H1 (cell line): ENCODE measurements at regions not wholly inside any gene's neighbourhood (a gene's known extent, or its start where the extent isn't known, plus 50 kb on each side); places are given as distances from the start of the nearest gene placed in this dataset.

ENCODE experiments used
- CTCF ChIA-PET: fragments of 300-600 bp; sonication (Branson Sonifier 250); formaldehyde crosslinking; loops from one replicate; lab custom pipeline; 2021; ENCODE audit not compliant: partially characterized antibody; lab: Charles Lee
- POLR2A ChIA-PET: fragments of 300-600 bp; sonication (Branson Sonifier 250); formaldehyde crosslinking; loops from one replicate; lab custom pipeline; 2021; ENCODE audit warnings: inconsistent platforms; ENCODE audit not compliant: partially characterized antibody; lab: Charles Lee
- DNase-seq, 2 experiments: peaks; one replicate each; pipeline versions ENCODE4 v3.0.0 to v3.0.0-alpha.2; 2010 to 2022; ENCODE audit warnings: low spot score in 2 of 2, low read depth in 1 of 2, mixed read lengths in 1 of 2
- FAIRE-seq: peaks from 2 replicates; lab custom pipeline; 2011; peaks lifted over from hg19 to GRCh38; lab: Jason Lieb, UNC
- H2AFZ ChIP-seq: 2 replicates; pipeline ENCODE4 v1.8.1; 2012; ENCODE audit warnings: low read length, inconsistent platforms
- H2AK5ac ChIP-seq: 2 replicates; pipeline ENCODE4 v1.6.1; 2013; ENCODE audit warnings: low read depth, low read length
- H2BK120ac ChIP-seq: replicated peaks from 2 replicates; pipeline ENCODE3; 2013; ENCODE audit warnings: low read depth, low read length, inconsistent platforms
- H2BK12ac ChIP-seq: 2 replicates; pipeline ENCODE4 v1.6.1; 2013; ENCODE audit warnings: low read depth, low read length
- H2BK15ac ChIP-seq: 2 replicates; pipeline ENCODE4 v1.6.1; 2013; ENCODE audit warnings: low read length
- H2BK20ac ChIP-seq: 2 replicates; pipeline ENCODE4 v1.6.1; 2013; ENCODE audit warnings: low read length
- H2BK5ac ChIP-seq: 2 replicates; pipeline ENCODE4 v1.6.1; 2013; ENCODE audit warnings: low read depth, low read length
- H3K14ac ChIP-seq: 2 replicates; pipeline ENCODE4 v1.6.1; 2013; ENCODE audit warnings: inconsistent platforms; ENCODE audit not compliant: insufficient read length
- H3K18ac ChIP-seq: 2 replicates; pipeline ENCODE4 v1.6.1; 2013; ENCODE audit warnings: low read length; ENCODE audit errors: extremely low read depth
- H3K23ac ChIP-seq: 2 replicates; pipeline ENCODE4 v1.6.1; 2013; ENCODE audit warnings: inconsistent platforms; ENCODE audit not compliant: insufficient read length
- H3K23me2 ChIP-seq: 2 replicates; pipeline ENCODE4 v1.6.1; 2013; ENCODE audit warnings: low read depth, low read length
- H3K27ac ChIP-seq: 2 replicates; pipeline ENCODE4 v1.6.1; 2011; ENCODE audit warnings: low read depth, low read length, inconsistent platforms
- H3K27me3 ChIP-seq, 4 experiments: replicated peaks in 1 of 4; 1 replicate in 1 of 4; 2 replicates in 3 of 4; pipeline versions ENCODE4 v1.6.1 to v1.8.1; 2011 to 2013; ENCODE audit warnings: low read length in 3 of 4, mild to moderate bottlenecking in 3 of 4, inconsistent platforms in 2 of 4, mixed read lengths in 2 of 4, moderate library complexity in 1 of 4; ENCODE audit not compliant: control insufficient read depth in 3 of 4, insufficient read depth in 3 of 4; ENCODE audit errors: extremely low read depth in 1 of 4
- H3K36me3 ChIP-seq, 4 experiments: 2 replicates each; pipeline versions ENCODE4 v1.6.1 to v1.8.1; 2011 to 2013; ENCODE audit warnings: mild to moderate bottlenecking in 4 of 4, low read length in 3 of 4, moderate library complexity in 2 of 4, control low read depth in 1 of 4, inconsistent platforms in 1 of 4; ENCODE audit not compliant: insufficient read depth in 4 of 4, control insufficient read depth in 2 of 4
- H3K4ac ChIP-seq: replicated peaks from 2 replicates; pipeline ENCODE3; 2013; ENCODE audit warnings: low read length, low read depth, mixed read lengths, inconsistent platforms; ENCODE audit not compliant: insufficient read length
- H3K4me1 ChIP-seq, 4 experiments: replicated peaks in 1 of 4; 1 replicate in 1 of 4; 2 replicates in 3 of 4; pipeline versions ENCODE4 v1.6.1 to v1.8.1; 2011 to 2013; ENCODE audit warnings: low read length in 3 of 4, inconsistent platforms in 2 of 4, mixed read lengths in 1 of 4; ENCODE audit not compliant: insufficient read depth in 4 of 4, control insufficient read depth in 3 of 4
- H3K4me2 ChIP-seq, 2 experiments: 2 replicates each; pipeline versions ENCODE4 v1.6.1 to v1.8.1; 2011 to 2013; ENCODE audit warnings: low read depth in 2 of 2, low read length in 2 of 2, control low read depth in 1 of 2, inconsistent platforms in 1 of 2, mild to moderate bottlenecking in 1 of 2; ENCODE audit not compliant: insufficient read depth in 1 of 2
- H3K4me3 ChIP-seq, 4 experiments: fragments of 200-600, 300-600 bp in 1 of 4; sonication (generic), shearing (Covaris generic), sonication (Bioruptor Twin) in 1 of 4; 2 replicates each; pipeline versions ENCODE4 v1.5.1 to v1.8.1; 2011 to 2016; ENCODE audit warnings: low read length in 4 of 4, low read depth in 3 of 4, control low read depth in 2 of 4, inconsistent platforms in 2 of 4, mild to moderate bottlenecking in 2 of 4, mixed read lengths in 1 of 4, moderate library complexity in 1 of 4; ENCODE audit not compliant: insufficient read depth in 2 of 4; ENCODE audit errors: extremely low read depth in 1 of 4
- H3K56ac ChIP-seq: replicated peaks from 2 replicates; pipeline ENCODE3; 2013; ENCODE audit warnings: low read depth, mild to moderate bottlenecking, mixed read lengths, low read length, inconsistent platforms; ENCODE audit not compliant: insufficient read length
- H3K79me1 ChIP-seq: 2 replicates; pipeline ENCODE4 v1.6.1; 2013; ENCODE audit warnings: low read depth, low read length, control low read depth
- H3K79me2 ChIP-seq, 2 experiments: 2 replicates each; pipeline versions ENCODE4 v1.6.1 to v1.8.1; 2012 to 2013; ENCODE audit warnings: low read length in 2 of 2, mild to moderate bottlenecking in 2 of 2, inconsistent platforms in 1 of 2; ENCODE audit not compliant: insufficient read depth in 2 of 2, control insufficient read depth in 1 of 2
- H3K9ac ChIP-seq, 4 experiments: replicated peaks in 1 of 4; 1 replicate in 1 of 4; 2 replicates in 3 of 4; pipeline versions ENCODE4 v1.6.1 to v1.8.1; 2011 to 2013; ENCODE audit warnings: low read depth in 3 of 4, low read length in 3 of 4, control low read depth in 2 of 4, mild to moderate bottlenecking in 2 of 4, moderate library complexity in 2 of 4, inconsistent platforms in 1 of 4; ENCODE audit errors: extremely low read depth in 1 of 4
- H3K9me3 ChIP-seq, 2 experiments: 2 replicates each; pipeline versions ENCODE4 v1.6.1 to v1.8.1; 2012 to 2013; ENCODE audit warnings: mild to moderate bottlenecking in 2 of 2, moderate library complexity in 2 of 2, control low read depth in 1 of 2, inconsistent platforms in 1 of 2, low read depth in 1 of 2, low read length in 1 of 2, mixed read lengths in 1 of 2; ENCODE audit not compliant: insufficient read depth in 2 of 2
- H4K20me1 ChIP-seq, 2 experiments: replicated peaks in 1 of 2; 2 replicates each; pipeline versions ENCODE3 to v1.8.1; 2011 to 2013; ENCODE audit warnings: inconsistent platforms in 2 of 2, low read length in 2 of 2, mild to moderate bottlenecking in 1 of 2; ENCODE audit not compliant: insufficient read depth in 2 of 2, control insufficient read depth in 1 of 2
- H4K5ac ChIP-seq: 2 replicates; pipeline ENCODE4 v1.6.1; 2013; ENCODE audit warnings: low read length, low read depth, mixed read lengths, inconsistent platforms; ENCODE audit not compliant: insufficient read length
- H4K8ac ChIP-seq: 2 replicates; pipeline ENCODE4 v1.8.0; 2013; ENCODE audit warnings: mild to moderate bottlenecking, moderate library complexity, low read length, inconsistent platforms; ENCODE audit not compliant: insufficient read depth; ENCODE audit errors: extremely low read depth
- H4K91ac ChIP-seq: replicated peaks from 2 replicates; pipeline ENCODE3; 2013; ENCODE audit warnings: low read length, mixed read lengths, inconsistent platforms; ENCODE audit not compliant: insufficient read length
- BACH1 ChIP-seq: IDR thresholded peaks from 2 replicates; pipeline ENCODE4 v1.6.1; 2012; ENCODE audit warnings: low read length, improper control_type of control experiment
- BRCA1 ChIP-seq: IDR thresholded peaks from 2 replicates; pipeline ENCODE4 v1.6.1; 2012; ENCODE audit warnings: low read depth, low read length, improper control_type of control experiment
- CREB1 ChIP-seq: IDR thresholded peaks from 2 replicates; pipeline ENCODE4 v1.6.1; 2012; ENCODE audit warnings: inconsistent platforms
- EGR1 ChIP-seq: IDR thresholded peaks from 2 replicates; pipeline ENCODE4 v1.6.1; 2011; ENCODE audit warnings: low read depth, low read length, borderline replicate concordance
- EP300 ChIP-seq, 2 experiments: IDR thresholded peaks; 1 replicate in 1 of 2; 2 replicates in 1 of 2; pipeline ENCODE4 v1.6.1; 2011 to 2012; ENCODE audit warnings: low read depth in 2 of 2, low read length in 2 of 2, mild to moderate bottlenecking in 2 of 2, borderline replicate concordance in 1 of 2, inconsistent platforms in 1 of 2, moderate library complexity in 1 of 2
- HDAC6 ChIP-seq: IDR thresholded peaks from one replicate; pipeline ENCODE4 v1.7.1; 2012; ENCODE audit warnings: low read depth, mild to moderate bottlenecking, inconsistent platforms, low read length, moderate library complexity
- JUN ChIP-seq: IDR thresholded peaks from 2 replicates; pipeline ENCODE4 v1.6.1; 2011; ENCODE audit warnings: low read depth, mild to moderate bottlenecking, improper control_type of control experiment, low read length
- KDM4A ChIP-seq: IDR thresholded peaks from one replicate; pipeline ENCODE4 v1.7.1; 2012; ENCODE audit warnings: low read depth, mild to moderate bottlenecking, moderate library complexity, low read length, inconsistent platforms; ENCODE audit not compliant: severe bottlenecking
- PHF8 ChIP-seq: fragments of 200-600 bp; sonication (generic); conservative IDR thresholded peaks from 2 replicates; pipeline ENCODE4 v1.7.1; 2012; ENCODE audit warnings: low read depth, mild to moderate bottlenecking, inconsistent platforms, low read length, moderate library complexity
- RXRA ChIP-seq: IDR thresholded peaks from 2 replicates; pipeline ENCODE4 v1.6.1; 2011; ENCODE audit warnings: low read depth, mild to moderate bottlenecking, low read length, moderate library complexity; ENCODE audit not compliant: insufficient read depth
- SIX5 ChIP-seq: IDR thresholded peaks from 2 replicates; pipeline ENCODE4 v1.6.1; 2011; ENCODE audit warnings: mild to moderate bottlenecking, low read depth, low read length
- SP1 ChIP-seq: IDR thresholded peaks from 2 replicates; pipeline ENCODE4 v1.6.1; 2011; ENCODE audit warnings: low read depth, low read length
- YY1 ChIP-seq: IDR thresholded peaks from 2 replicates; pipeline ENCODE4 v1.6.1; 2011; ENCODE audit warnings: low read depth, mild to moderate bottlenecking, low read length
- ZNF274 ChIP-seq: IDR thresholded peaks from 2 replicates; pipeline ENCODE4 v1.7.0; 2012; ENCODE audit warnings: low read length, borderline replicate concordance; ENCODE audit errors: extremely low read depth
- WGBS, 2 experiments: shearing (Covaris generic) in 1 of 2; methylation state at CpG; one replicate each; pipeline versions ENCODE4 v1.1.6 to v1.1.7; 2013 to 2015; ENCODE audit warnings: low lambda C conversion rate in 2 of 2, mixed read lengths in 2 of 2, inconsistent platforms in 1 of 2, low coverage in 1 of 2, missing lambda C conversion rate in 1 of 2; ENCODE audit not compliant: insufficient replicate concordance in 2 of 2, insufficient coverage in 1 of 2, insufficient read length in 1 of 2; ENCODE audit errors: extremely low coverage in 1 of 2, missing lambda C conversion rate in 1 of 2; 5-methylcytosine and 5-hydroxymethylcytosine counted together

DNA sequence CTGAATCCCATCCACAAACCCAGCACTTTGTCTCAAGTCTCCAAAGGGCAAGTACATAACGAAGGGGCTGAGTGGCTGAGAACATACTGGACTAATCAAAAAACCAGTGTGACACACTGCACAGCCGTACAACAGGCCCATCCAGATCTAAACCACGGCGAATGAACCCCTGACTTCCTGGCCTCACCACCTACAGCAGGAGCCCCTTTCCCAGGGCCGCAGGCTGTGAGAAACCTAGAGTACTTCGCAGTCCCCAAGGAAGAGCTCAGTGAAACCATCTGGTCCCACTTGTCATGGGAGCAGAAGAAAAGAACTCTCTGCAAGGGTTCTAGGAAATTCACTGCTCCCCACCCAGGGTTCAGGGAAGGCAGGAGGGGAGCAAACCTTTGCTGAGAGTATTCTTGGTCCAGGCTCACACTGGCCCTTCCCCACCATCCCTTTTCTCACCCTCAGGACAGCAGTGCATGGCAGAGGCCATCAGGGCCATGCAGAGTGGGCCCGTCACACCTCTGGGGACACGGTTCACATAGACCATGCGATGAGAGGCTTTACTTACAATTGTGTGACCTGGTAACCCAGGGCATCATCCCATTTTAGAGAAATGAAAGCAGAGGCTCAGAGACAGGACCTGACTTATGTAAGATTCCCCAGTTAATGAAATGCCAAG lies 192.8 kb downstream of the BCL11B start:
- H3K14ac ChIP-seq, result no peak overlapping the region
- no peak overlapping the region for H4K8ac ChIP-seq
- H3K23me2 ChIP-seq, result no peaks in the 10 kb centered on the region
- H3K23ac ChIP-seq, result no peak overlapping the region
- DNase-seq (no peak), FAIRE-seq (no peak)
- H4K5ac ChIP-seq, result no peak overlapping the region
- H3K79me1 ChIP-seq, result no peaks in the 10 kb centered on the region
- H3K4ac ChIP-seq, result no peak overlapping the region
- H3K4me3 ChIP-seq, result no peak overlapping the region
- H3K18ac ChIP-seq, result no peak overlapping the region
- H2BK20ac ChIP-seq, result no peak overlapping the region
- H3K27me3 ChIP-seq, result no peaks in the 10 kb centered on the region; a peak in 1 of 7 replicates
- no peak overlapping the region for H3K9ac ChIP-seq
- no peak overlapping the region for H2BK120ac ChIP-seq
- no peaks in the 10 kb centered on the region for H3K4me1 ChIP-seq
- H3K36me3 ChIP-seq, result no peaks in the 10 kb centered on the region
- H3K9me3 ChIP-seq, result peaks cover 0 to 3% of the 10 kb centered on the region in 2 experiments; a peak in 1 of 4 replicates
- H2BK15ac ChIP-seq, result no peak overlapping the region
- H2AK5ac ChIP-seq, result no peak overlapping the region
- no peaks in the 10 kb centered on the region for H3K79me2 ChIP-seq
- ChIA-PET CTCF (interaction anchor here (1.0 kb wide), 1 partner anchor 39 kb away, joined by 3 read pairs; no protein-coding TSS in a partner anchor), POLR2A (no interaction called here)
- H3K27ac ChIP-seq, result no peak overlapping the region
- H4K91ac ChIP-seq, result no peak overlapping the region
- H2AFZ ChIP-seq, result no peak overlapping the region
- 91% methylated on average over 9 of the region's 9 CpGs; no CpG with 5 or more reads in 1 of the 2 experiments for WGBS, 2 experiments
- no peak overlapping the region for H3K56ac ChIP-seq
- H2BK5ac ChIP-seq, result no peak overlapping the region
- H2BK12ac ChIP-seq, result no peak overlapping the region
- no peak overlapping the region for H3K4me2 ChIP-seq
- no peak for TF ChIP-seq JUN
- TF ChIP-seq BACH1, result no peak
- no peak for TF ChIP-seq YY1
- no peak for TF ChIP-seq KDM4A
- TF ChIP-seq SP1, result no peak
- TF ChIP-seq BRCA1, result no peak
- no peak for TF ChIP-seq EP300 (IDR thresholded peaks at IDR 0.05; ENCODE audit: borderline replicate concordance in 1 of 2, low read depth in 2 of 2, low read length in 2 of 2)
- TF ChIP-seq HDAC6, result no peak
- TF ChIP-seq RXRA, result no peak
- TF ChIP-seq EGR1, result no peak
- no peak for TF ChIP-seq SIX5
- TF ChIP-seq PHF8, result no peak
- no peak for TF ChIP-seq CREB1
- TF ChIP-seq ZNF274, result no peak
- no peaks in the 10 kb centered on the region for H4K20me1 ChIP-seq
